ENCODE measurements at regions not wholly inside any gene's neighbourhood (a gene's known extent, or its start where the extent isn't known, plus 50 kb on each side); places are given as distances from the start of the nearest gene placed in this dataset.
"Not testable (repeated sequence)": the region's sequence is repeated elsewhere in the genome, so short reads cannot be mapped to it uniquely, and the experiment has no call there.

GRCh38 chr17:70434536-70435490 lies 265.5 kb downstream of the KCNJ2 start:
- Histone ChIP-seq H3K27me3 (no peaks in the 10 kb centered on the region), H3K36me3 (no peaks in the 10 kb centered on the region), H3K4me3 (no peak overlapping the region), H3K27ac (no peak overlapping the region), H3K9me3 (no peaks in the 10 kb centered on the region), H3K4me1 (no peaks in the 10 kb centered on the region)
- peak in 1 of 2 donors; percentile 1 for DNase-seq
- intact Hi-C loops (cut with DNase I; ENCODE audit: low total_unique reads): no loop called here
- WGBS, 5 donors: 75 to 84% (median 83%) methylated on average over 9 of the region's 9 CpGs
- TF ChIP-seq POLR2A (IDR thresholded peaks at IDR 0.05) (no peak), EP300 (IDR thresholded peaks at IDR 0.05) (no peak), POLR2AphosphoS5 (IDR thresholded peaks at IDR 0.05) (no peak), CTCF (IDR thresholded peaks at IDR 0.05) (no peak)

- WGBS, 5 donors: 75 to 82% (median 78%) methylated on average over 5 of the region's 5 CpGs
- no peak for TF ChIP-seq EP300 (IDR thresholded peaks at IDR 0.05)
- TF ChIP-seq POLR2A (IDR thresholded peaks at IDR 0.05): no peak
- no peak for TF ChIP-seq POLR2AphosphoS5 (IDR thresholded peaks at IDR 0.05)
- TF ChIP-seq CTCF (IDR thresholded peaks at IDR 0.05): no peak
- intact Hi-C loops (cut with DNase I; ENCODE audit: low total_unique reads): no loop called here
- no peak overlapping the region for H3K27ac ChIP-seq
- H3K27me3 ChIP-seq: no peaks in the 10 kb centered on the region
- H3K36me3 ChIP-seq: no peaks in the 10 kb centered on the region
- no peak for DNase-seq
- no peaks in the 10 kb centered on the region for H3K9me3 ChIP-seq
- H3K4me1 ChIP-seq: no peaks in the 10 kb centered on the region
- H3K4me3 ChIP-seq: no peak overlapping the region
Observed at GRCh38 chr17:70437656-70438055, 268.3 kb downstream of the KCNJ2 start.

- Histone ChIP-seq H3K27me3 (no peaks in the 10 kb centered on the region), H3K36me3 (no peaks in the 10 kb centered on the region), H3K9me3 (peaks cover 0 to 10% (median 7%) of the 10 kb centered on the region in 4 donors), H3K4me3 (no peak overlapping the region), H3K4me1 (no peaks in the 10 kb centered on the region), H3K27ac (no peak overlapping the region)
- no peak for DNase-seq
- 87 to 100% (median 97%) methylated on average over 1 of the region's 1 CpG for WGBS, 5 donors
- TF ChIP-seq POLR2A (IDR thresholded peaks at IDR 0.05) (no peak), EP300 (IDR thresholded peaks at IDR 0.05) (no peak), CTCF (IDR thresholded peaks at IDR 0.05) (no peak), POLR2AphosphoS5 (IDR thresholded peaks at IDR 0.05) (no peak)
- intact Hi-C loops (cut with DNase I; ENCODE audit: low total_unique reads): no loop called here
Observed at GRCh38 chr17:70446446-70446845, 277.1 kb downstream of the KCNJ2 start.

GRCh38 chr17:70447588-70447987 lies 278.3 kb downstream of the KCNJ2 start:
- Histone ChIP-seq H3K27me3 (no peaks in the 10 kb centered on the region), H3K27ac (no peak overlapping the region), H3K36me3 (no peaks in the 10 kb centered on the region), H3K4me1 (no peaks in the 10 kb centered on the region), H3K9me3 (peaks cover 0 to 10% (median 7%) of the 10 kb centered on the region in 4 donors), H3K4me3 (no peak overlapping the region)
- 36 to 48% (median 44%) methylated on average over 2 of the region's 2 CpGs for WGBS, 5 donors
- DNase-seq: no peak
- intact Hi-C loops (cut with DNase I; ENCODE audit: low total_unique reads): no loop called here
- no peak for TF ChIP-seq POLR2A (IDR thresholded peaks at IDR 0.05)
- no peak for TF ChIP-seq CTCF (IDR thresholded peaks at IDR 0.05)
- TF ChIP-seq EP300 (IDR thresholded peaks at IDR 0.05): no peak
- TF ChIP-seq POLR2AphosphoS5 (IDR thresholded peaks at IDR 0.05): no peak

- H3K4me1 ChIP-seq; intact Hi-C loops (cut with DNase I; ENCODE audit: low total_unique reads); H3K27ac ChIP-seq; H3K9me3 ChIP-seq; H3K4me3 ChIP-seq; DNase-seq; H3K36me3 ChIP-seq; H3K27me3 ChIP-seq: not testable (repeated sequence)
- 93 to 98% (median 95%) methylated on average over 12 of the region's 12 CpGs for WGBS, 5 donors
Observed at GRCh38 chr17:70453075-70453474, 283.7 kb downstream of the KCNJ2 start.

Data from stomach (tissue), 8 donors.